Suprapubic skin (tissue), 3 donors: ENCODE measurements at regions not wholly inside any gene's neighbourhood (a gene's known extent, or its start where the extent isn't known, plus 50 kb on each side); places are given as distances from the start of the nearest gene placed in this dataset.

ENCODE experiments used
- EP300 ChIP-seq: sonication (generic); formaldehyde crosslinking; IDR thresholded peaks from one replicate; pipeline ENCODE4 v1.6.1; 2017; ENCODE audit warnings: antibody characterized with exemption
- POLR2A ChIP-seq, 2 donors: fragments of 450-650 bp; IDR thresholded peaks; one replicate each; pipeline ENCODE4 v1.6.1; 2017; ENCODE audit warnings: antibody characterized with exemption in 2 of 2, mild to moderate bottlenecking in 2 of 2, moderate library complexity in 2 of 2
- TF ChIP-seq, protein P1 (sequence below), 2 donors: fragments of 200-600 bp in 1 of 2; fragments of 450-650 bp in 1 of 2; sonication (generic) in 1 of 2; IDR thresholded peaks; one replicate each; pipeline ENCODE4 v1.5.1; 2016 to 2019; ENCODE audit warnings: antibody characterized with exemption in 2 of 2, mild to moderate bottlenecking in 1 of 2, moderate library complexity in 1 of 2

DNA sequence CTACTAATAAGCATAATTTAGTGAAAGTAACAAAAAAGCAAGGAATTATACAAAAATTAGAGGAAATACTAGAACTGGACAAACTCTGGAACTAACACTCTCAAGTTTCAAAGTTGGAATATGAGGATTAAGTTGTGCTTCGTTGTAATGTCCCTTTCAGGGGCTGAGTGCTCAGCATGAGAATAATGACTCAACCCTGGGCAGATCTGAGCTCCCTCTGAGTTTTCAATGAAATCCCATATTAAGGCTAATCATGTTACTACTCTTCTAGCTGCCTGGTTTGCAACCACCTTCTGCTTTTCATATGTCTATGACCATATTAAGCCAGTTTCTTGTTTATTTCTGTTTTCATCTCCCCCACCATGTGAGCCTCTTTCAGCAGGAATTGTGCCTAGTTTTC, 274.9 kb upstream of the LRRTM4 start:
- TF ChIP-seq, protein P1, sequence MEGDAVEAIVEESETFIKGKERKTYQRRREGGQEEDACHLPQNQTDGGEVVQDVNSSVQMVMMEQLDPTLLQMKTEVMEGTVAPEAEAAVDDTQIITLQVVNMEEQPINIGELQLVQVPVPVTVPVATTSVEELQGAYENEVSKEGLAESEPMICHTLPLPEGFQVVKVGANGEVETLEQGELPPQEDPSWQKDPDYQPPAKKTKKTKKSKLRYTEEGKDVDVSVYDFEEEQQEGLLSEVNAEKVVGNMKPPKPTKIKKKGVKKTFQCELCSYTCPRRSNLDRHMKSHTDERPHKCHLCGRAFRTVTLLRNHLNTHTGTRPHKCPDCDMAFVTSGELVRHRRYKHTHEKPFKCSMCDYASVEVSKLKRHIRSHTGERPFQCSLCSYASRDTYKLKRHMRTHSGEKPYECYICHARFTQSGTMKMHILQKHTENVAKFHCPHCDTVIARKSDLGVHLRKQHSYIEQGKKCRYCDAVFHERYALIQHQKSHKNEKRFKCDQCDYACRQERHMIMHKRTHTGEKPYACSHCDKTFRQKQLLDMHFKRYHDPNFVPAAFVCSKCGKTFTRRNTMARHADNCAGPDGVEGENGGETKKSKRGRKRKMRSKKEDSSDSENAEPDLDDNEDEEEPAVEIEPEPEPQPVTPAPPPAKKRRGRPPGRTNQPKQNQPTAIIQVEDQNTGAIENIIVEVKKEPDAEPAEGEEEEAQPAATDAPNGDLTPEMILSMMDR (IDR thresholded peaks at IDR 0.05), result no peak
- no peak for TF ChIP-seq EP300
- no peak for TF ChIP-seq POLR2A (IDR thresholded peaks at IDR 0.05)
